ENCODE measurements at regions not wholly inside any gene's neighbourhood (a gene's known extent, or its start where the extent isn't known, plus 50 kb on each side); places are given as distances from the start of the nearest gene placed in this dataset.

- Mint-ChIP-seq H3K27ac (no peak overlapping the region), H3K27me3 (peaks cover 17% of the 10 kb centered on the region), H3K4me1 (peaks cover 12% of the 10 kb centered on the region), H3K4me3 (no peak overlapping the region), H3K36me3 (peaks cover 2% of the 10 kb centered on the region), H3K9me3 (peaks cover 9% of the 10 kb centered on the region)
- ATAC-seq (ENCODE audit: low read depth) (no peak), DNase-seq (no peak)
- POLR2A ChIA-PET, result no interaction called here
Measured at GRCh38 chr3:23656199-23656598, 149.6 kb upstream of the UBE2E1 start.

GRCh38 chr3:23656821-23657220, 148.9 kb upstream of the UBE2E1 start:
- no peak overlapping the region for H3K27ac Mint-ChIP-seq
- H3K9me3 Mint-ChIP-seq, result peaks cover 9% of the 10 kb centered on the region
- H3K4me1 Mint-ChIP-seq, result peaks cover 12% of the 10 kb centered on the region
- POLR2A ChIA-PET, result no interaction called here
- no peak overlapping the region for H3K4me3 Mint-ChIP-seq
- DNase-seq (no peak), ATAC-seq (ENCODE audit: low read depth) (no peak)
- peaks cover 2% of the 10 kb centered on the region for H3K36me3 Mint-ChIP-seq
- H3K27me3 Mint-ChIP-seq, result peaks cover 21% of the 10 kb centered on the region

- Mint-ChIP-seq H3K4me3 (no peak overlapping the region), H3K27me3 (peaks cover 27% of the 10 kb centered on the region), H3K36me3 (peaks cover 2% of the 10 kb centered on the region), H3K27ac (no peak overlapping the region), H3K9me3 (peaks cover 9% of the 10 kb centered on the region), H3K4me1 (peaks cover 12% of the 10 kb centered on the region)
- DNase-seq, result no peak
- POLR2A ChIA-PET, result no interaction called here
- no peak for ATAC-seq (ENCODE audit: low read depth)
Measured at GRCh38 chr3:23657647-23658046, 148.1 kb upstream of the UBE2E1 start.

- Mint-ChIP-seq H3K4me3 (no peak overlapping the region), H3K4me1 (peaks cover 2% of the 10 kb centered on the region), H3K27ac (no peak overlapping the region), H3K27me3 (peaks cover 30% of the 10 kb centered on the region), H3K9me3 (peaks cover 6% of the 10 kb centered on the region), H3K36me3 (peaks cover 4% of the 10 kb centered on the region)
- ATAC-seq (ENCODE audit: low read depth) (no peak), DNase-seq (no peak)
- POLR2A ChIA-PET, result no interaction called here
Measured at GRCh38 chr3:23659274-23659673, 146.5 kb upstream of the UBE2E1 start.

- no peak overlapping the region for H3K4me3 Mint-ChIP-seq
- no peak overlapping the region for H3K27ac Mint-ChIP-seq
- H3K9me3 Mint-ChIP-seq, result peaks cover 6% of the 10 kb centered on the region
- H3K27me3 Mint-ChIP-seq, result peaks cover 30% of the 10 kb centered on the region
- DNase-seq (no peak), ATAC-seq (ENCODE audit: low read depth) (no peak)
- peaks cover 1% of the 10 kb centered on the region for H3K36me3 Mint-ChIP-seq
- POLR2A ChIA-PET, result no interaction called here
- H3K4me1 Mint-ChIP-seq, result no peaks in the 10 kb centered on the region
Measured at GRCh38 chr3:23659840-23660430, 145.8 kb upstream of the UBE2E1 start.

- Mint-ChIP-seq H3K27me3 (peaks cover 30% of the 10 kb centered on the region), H3K4me1 (no peaks in the 10 kb centered on the region), H3K36me3 (peaks cover 1% of the 10 kb centered on the region), H3K27ac (no peak overlapping the region), H3K4me3 (no peak overlapping the region), H3K9me3 (peaks cover 2% of the 10 kb centered on the region)
- POLR2A ChIA-PET, result no interaction called here
- DNase-seq (no peak), ATAC-seq (ENCODE audit: low read depth) (no peak)
Measured at GRCh38 chr3:23662079-23662617, 143.6 kb upstream of the UBE2E1 start.

GRCh38 chr3:23663246-23663645, 142.5 kb upstream of the UBE2E1 start:
- no peaks in the 10 kb centered on the region for H3K4me1 Mint-ChIP-seq

GRCh38 chr3:23663661-23664186, 142.0 kb upstream of the UBE2E1 start:
- H3K9me3 Mint-ChIP-seq, result no peaks in the 10 kb centered on the region
- peaks cover 1% of the 10 kb centered on the region for H3K36me3 Mint-ChIP-seq
- no peak overlapping the region for H3K4me3 Mint-ChIP-seq

More at GRCh38 chr3:23663246-23663645, 142.5 kb upstream of the UBE2E1 start:
- Mint-ChIP-seq H3K4me3 (no peak overlapping the region), H3K27ac (no peak overlapping the region), H3K9me3 (no peaks in the 10 kb centered on the region), H3K36me3 (peaks cover 1% of the 10 kb centered on the region), H3K27me3 (peaks cover 24% of the 10 kb centered on the region)
- no peak for DNase-seq
- POLR2A ChIA-PET, result interaction anchor here (0.8 kb wide), 1 partner anchor 18 kb away, joined by 3 read pairs; no protein-coding TSS in a partner anchor
- ATAC-seq (ENCODE audit: low read depth), result no peak

GRCh38 chr3:23664459-23664858, 141.3 kb upstream of the UBE2E1 start:
- DNase-seq (no peak), ATAC-seq (ENCODE audit: low read depth) (no peak)
- Mint-ChIP-seq H3K4me1 (no peaks in the 10 kb centered on the region), H3K36me3 (peaks cover 1% of the 10 kb centered on the region), H3K4me3 (no peak overlapping the region), H3K27me3 (peaks cover 23% of the 10 kb centered on the region), H3K9me3 (no peaks in the 10 kb centered on the region), H3K27ac (no peak overlapping the region)
- POLR2A ChIA-PET, result no interaction called here

More at GRCh38 chr3:23663661-23664186, 142.0 kb upstream of the UBE2E1 start:
- ATAC-seq (ENCODE audit: low read depth) (no peak), DNase-seq (no peak)
- no peak overlapping the region for H3K27ac Mint-ChIP-seq
- POLR2A ChIA-PET, result interaction anchor here (0.8 kb wide), 1 partner anchor 17 kb away, joined by 3 read pairs; no protein-coding TSS in a partner anchor
- peaks cover 24% of the 10 kb centered on the region for H3K27me3 Mint-ChIP-seq
- H3K4me1 Mint-ChIP-seq, result no peaks in the 10 kb centered on the region

- H3K36me3 Mint-ChIP-seq, result peaks cover 1% of the 10 kb centered on the region
- POLR2A ChIA-PET, result no interaction called here
- ATAC-seq (ENCODE audit: low read depth) (no peak), DNase-seq (no peak)
- H3K27me3 Mint-ChIP-seq, result peaks cover 23% of the 10 kb centered on the region
- no peaks in the 10 kb centered on the region for H3K9me3 Mint-ChIP-seq
- H3K27ac Mint-ChIP-seq, result no peak overlapping the region
- no peak overlapping the region for H3K4me3 Mint-ChIP-seq
- no peaks in the 10 kb centered on the region for H3K4me1 Mint-ChIP-seq
Measured at GRCh38 chr3:23665741-23666140, 140.0 kb upstream of the UBE2E1 start.

- Mint-ChIP-seq H3K4me1 (no peaks in the 10 kb centered on the region), H3K4me3 (no peak overlapping the region), H3K36me3 (peaks cover 1% of the 10 kb centered on the region), H3K27ac (no peak overlapping the region), H3K9me3 (no peaks in the 10 kb centered on the region), H3K27me3 (peaks cover 22% of the 10 kb centered on the region)
- POLR2A ChIA-PET, result no interaction called here
- no peak for DNase-seq
- no peak for ATAC-seq (ENCODE audit: low read depth)
Measured at GRCh38 chr3:23666818-23667217, 138.9 kb upstream of the UBE2E1 start.

- no peaks in the 10 kb centered on the region for H3K4me1 Mint-ChIP-seq
- no peaks in the 10 kb centered on the region for H3K9me3 Mint-ChIP-seq
- H3K27me3 Mint-ChIP-seq, result peaks cover 22% of the 10 kb centered on the region
- DNase-seq, result no peak
- H3K4me3 Mint-ChIP-seq, result no peak overlapping the region
- no peak overlapping the region for H3K27ac Mint-ChIP-seq
- no peak for ATAC-seq (ENCODE audit: low read depth)
- POLR2A ChIA-PET, result no interaction called here
- H3K36me3 Mint-ChIP-seq, result peaks cover 1% of the 10 kb centered on the region
Measured at GRCh38 chr3:23667536-23668429, 138.0 kb upstream of the UBE2E1 start.

- no peak for DNase-seq
- Mint-ChIP-seq H3K36me3 (no peaks in the 10 kb centered on the region), H3K27me3 (peaks cover 19% of the 10 kb centered on the region), H3K9me3 (no peaks in the 10 kb centered on the region), H3K4me3 (no peak overlapping the region), H3K27ac (no peak overlapping the region), H3K4me1 (no peaks in the 10 kb centered on the region)
- ATAC-seq (ENCODE audit: low read depth), result no peak
- POLR2A ChIA-PET, result no interaction called here
Measured at GRCh38 chr3:23668430-23668904, 137.3 kb upstream of the UBE2E1 start.
